ENCODE measurements at regions not wholly inside any gene's neighbourhood (a gene's known extent, or its start where the extent isn't known, plus 50 kb on each side); places are given as distances from the start of the nearest gene placed in this dataset.

DNA sequence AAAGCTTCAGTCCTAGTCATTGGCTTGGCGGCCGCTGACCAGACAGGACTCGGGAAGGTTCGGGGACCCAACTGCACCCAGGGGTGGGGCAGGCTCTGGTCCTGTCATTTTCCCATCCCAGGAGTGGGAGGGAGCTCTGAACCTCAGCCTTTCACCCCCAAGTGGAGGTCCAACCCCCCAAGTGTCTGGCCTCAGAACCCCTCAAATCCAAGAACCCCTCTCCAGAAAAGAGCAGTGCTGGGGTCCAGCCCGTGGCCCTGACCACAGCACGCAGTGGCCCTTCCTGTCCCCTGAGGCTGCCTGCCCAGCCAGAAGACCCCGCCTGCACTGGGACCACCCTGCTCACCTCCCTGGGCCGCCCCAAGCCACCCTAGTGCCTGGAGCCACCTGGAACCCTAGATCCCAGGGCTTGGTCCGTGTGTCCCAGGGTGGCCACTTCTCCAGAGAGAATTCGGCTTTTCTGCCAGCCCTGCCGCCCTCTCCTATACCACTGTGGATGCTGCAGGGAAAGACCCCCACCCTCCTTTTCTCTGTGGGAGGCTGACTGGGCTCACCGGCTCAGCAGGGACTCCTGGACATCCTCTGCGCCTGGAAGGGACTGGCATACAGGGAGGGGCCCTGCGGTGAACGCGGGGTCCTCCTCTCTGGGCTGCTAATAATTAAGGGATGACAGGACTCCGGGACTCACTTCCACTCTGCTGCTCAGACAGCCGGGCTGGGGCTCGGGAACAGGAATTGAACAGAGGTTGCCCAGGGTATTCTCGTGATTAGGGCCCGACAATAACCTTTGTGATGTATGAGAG is 326.9 kb upstream of the SFSWAP start:
- Histone ChIP-seq H3K27me3 (ENCODE audit: insufficient read depth, poor library complexity, severe bottlenecking) (no peaks in the 10 kb centered on the region), H3K27ac (replicated peaks) (no peak overlapping the region), H3K4me3 (replicated peaks; ENCODE audit: insufficient read depth, low read length) (no peak overlapping the region)
- no peak for DNase-seq (ENCODE audit: low read depth in 1 of 2, low spot score in 1 of 2)
- TF ChIP-seq, protein P1, sequence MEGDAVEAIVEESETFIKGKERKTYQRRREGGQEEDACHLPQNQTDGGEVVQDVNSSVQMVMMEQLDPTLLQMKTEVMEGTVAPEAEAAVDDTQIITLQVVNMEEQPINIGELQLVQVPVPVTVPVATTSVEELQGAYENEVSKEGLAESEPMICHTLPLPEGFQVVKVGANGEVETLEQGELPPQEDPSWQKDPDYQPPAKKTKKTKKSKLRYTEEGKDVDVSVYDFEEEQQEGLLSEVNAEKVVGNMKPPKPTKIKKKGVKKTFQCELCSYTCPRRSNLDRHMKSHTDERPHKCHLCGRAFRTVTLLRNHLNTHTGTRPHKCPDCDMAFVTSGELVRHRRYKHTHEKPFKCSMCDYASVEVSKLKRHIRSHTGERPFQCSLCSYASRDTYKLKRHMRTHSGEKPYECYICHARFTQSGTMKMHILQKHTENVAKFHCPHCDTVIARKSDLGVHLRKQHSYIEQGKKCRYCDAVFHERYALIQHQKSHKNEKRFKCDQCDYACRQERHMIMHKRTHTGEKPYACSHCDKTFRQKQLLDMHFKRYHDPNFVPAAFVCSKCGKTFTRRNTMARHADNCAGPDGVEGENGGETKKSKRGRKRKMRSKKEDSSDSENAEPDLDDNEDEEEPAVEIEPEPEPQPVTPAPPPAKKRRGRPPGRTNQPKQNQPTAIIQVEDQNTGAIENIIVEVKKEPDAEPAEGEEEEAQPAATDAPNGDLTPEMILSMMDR (IDR thresholded peaks at IDR 0.05; ENCODE audit: insufficient read depth, low read length), result no peak
- TF ChIP-seq, protein P2, sequence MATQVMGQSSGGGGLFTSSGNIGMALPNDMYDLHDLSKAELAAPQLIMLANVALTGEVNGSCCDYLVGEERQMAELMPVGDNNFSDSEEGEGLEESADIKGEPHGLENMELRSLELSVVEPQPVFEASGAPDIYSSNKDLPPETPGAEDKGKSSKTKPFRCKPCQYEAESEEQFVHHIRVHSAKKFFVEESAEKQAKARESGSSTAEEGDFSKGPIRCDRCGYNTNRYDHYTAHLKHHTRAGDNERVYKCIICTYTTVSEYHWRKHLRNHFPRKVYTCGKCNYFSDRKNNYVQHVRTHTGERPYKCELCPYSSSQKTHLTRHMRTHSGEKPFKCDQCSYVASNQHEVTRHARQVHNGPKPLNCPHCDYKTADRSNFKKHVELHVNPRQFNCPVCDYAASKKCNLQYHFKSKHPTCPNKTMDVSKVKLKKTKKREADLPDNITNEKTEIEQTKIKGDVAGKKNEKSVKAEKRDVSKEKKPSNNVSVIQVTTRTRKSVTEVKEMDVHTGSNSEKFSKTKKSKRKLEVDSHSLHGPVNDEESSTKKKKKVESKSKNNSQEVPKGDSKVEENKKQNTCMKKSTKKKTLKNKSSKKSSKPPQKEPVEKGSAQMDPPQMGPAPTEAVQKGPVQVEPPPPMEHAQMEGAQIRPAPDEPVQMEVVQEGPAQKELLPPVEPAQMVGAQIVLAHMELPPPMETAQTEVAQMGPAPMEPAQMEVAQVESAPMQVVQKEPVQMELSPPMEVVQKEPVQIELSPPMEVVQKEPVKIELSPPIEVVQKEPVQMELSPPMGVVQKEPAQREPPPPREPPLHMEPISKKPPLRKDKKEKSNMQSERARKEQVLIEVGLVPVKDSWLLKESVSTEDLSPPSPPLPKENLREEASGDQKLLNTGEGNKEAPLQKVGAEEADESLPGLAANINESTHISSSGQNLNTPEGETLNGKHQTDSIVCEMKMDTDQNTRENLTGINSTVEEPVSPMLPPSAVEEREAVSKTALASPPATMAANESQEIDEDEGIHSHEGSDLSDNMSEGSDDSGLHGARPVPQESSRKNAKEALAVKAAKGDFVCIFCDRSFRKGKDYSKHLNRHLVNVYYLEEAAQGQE (IDR thresholded peaks at IDR 0.05; ENCODE audit: insufficient replicate concordance, low read depth), result no peak
- TF ChIP-seq SPI1 (IDR thresholded peaks at IDR 0.05; ENCODE audit: borderline replicate concordance, low read depth) (no peak), POLR2AphosphoS5 (IDR thresholded peaks at IDR 0.05; ENCODE audit: low read depth) (no peak), GABPA (IDR thresholded peaks at IDR 0.05; ENCODE audit: low read depth) (no peak)

DNA sequence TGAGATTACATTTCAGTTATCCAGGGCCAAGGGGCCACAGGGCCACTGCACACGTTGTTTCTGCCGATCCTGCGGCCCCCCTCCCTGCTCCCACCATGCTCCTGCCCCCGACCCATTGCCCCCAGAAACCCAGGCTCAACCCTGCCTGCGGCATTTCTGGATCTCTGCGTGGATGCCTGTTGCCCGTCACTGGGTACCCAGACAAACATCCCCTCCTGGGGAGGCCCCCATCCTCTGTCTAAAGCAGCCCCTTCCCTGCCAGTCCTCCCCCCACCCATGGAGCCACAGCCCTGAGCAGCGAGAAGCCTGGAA is 326.4 kb upstream of the SFSWAP start:
- no peak for TF ChIP-seq SPI1 (IDR thresholded peaks at IDR 0.05; ENCODE audit: borderline replicate concordance, low read depth)
- TF ChIP-seq, protein P2 (IDR thresholded peaks at IDR 0.05; ENCODE audit: insufficient replicate concordance, low read depth), result no peak
- TF ChIP-seq POLR2AphosphoS5 (IDR thresholded peaks at IDR 0.05; ENCODE audit: low read depth), result no peak
- TF ChIP-seq GABPA (IDR thresholded peaks at IDR 0.05; ENCODE audit: low read depth), result no peak
- TF ChIP-seq, protein P1 (IDR thresholded peaks at IDR 0.05; ENCODE audit: insufficient read depth, low read length), result no peak
- Histone ChIP-seq H3K4me3 (replicated peaks; ENCODE audit: insufficient read depth, low read length) (no peak overlapping the region), H3K27me3 (ENCODE audit: insufficient read depth, poor library complexity, severe bottlenecking) (no peaks in the 10 kb centered on the region), H3K27ac (replicated peaks) (no peak overlapping the region)
- no peak for DNase-seq (ENCODE audit: low read depth in 1 of 2, low spot score in 1 of 2)

DNA sequence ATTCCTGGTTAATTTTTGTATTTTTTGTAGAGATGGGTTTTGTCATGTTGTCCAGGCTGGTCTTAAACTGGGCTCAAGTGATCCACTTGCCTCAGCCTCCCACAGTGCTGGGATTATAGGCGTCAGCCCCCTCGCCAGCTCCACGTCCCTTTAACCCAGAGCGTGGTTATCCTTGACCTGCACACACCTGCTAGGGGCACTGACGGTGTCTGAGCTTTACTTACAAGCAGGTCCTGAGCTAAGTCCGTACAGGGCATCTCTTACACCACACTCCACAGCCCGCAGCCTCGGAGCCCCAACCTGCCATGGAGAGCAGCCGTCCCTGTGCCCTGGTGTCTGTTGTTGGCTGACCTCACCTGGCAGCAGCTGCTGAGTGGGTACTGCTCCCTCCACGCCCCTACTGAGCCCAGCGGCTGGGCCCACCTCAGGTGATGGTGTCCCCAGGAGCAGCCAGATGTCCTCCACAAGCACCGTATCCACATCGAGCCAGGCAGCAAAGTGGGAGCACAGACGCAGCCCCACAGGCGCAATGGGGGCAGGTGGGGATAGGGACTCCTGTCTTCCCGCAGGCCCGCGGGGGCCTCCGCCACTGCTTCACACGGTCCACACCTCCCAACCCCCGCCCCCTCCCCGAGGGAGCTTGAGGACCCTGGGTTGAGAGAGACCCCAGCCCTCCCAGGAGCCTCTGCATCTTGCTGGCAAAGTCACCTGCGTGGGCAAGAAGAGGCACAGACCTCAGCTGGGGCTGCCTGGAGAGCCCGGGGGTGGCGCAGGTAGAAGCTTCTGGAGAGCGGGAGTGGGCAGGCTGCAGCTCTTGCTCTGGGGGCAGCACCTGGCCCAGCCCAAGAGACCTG is 325.4 kb upstream of the SFSWAP start:
- no peak for DNase-seq (ENCODE audit: low read depth in 1 of 2, low spot score in 1 of 2)
- Histone ChIP-seq H3K27me3 (ENCODE audit: insufficient read depth, poor library complexity, severe bottlenecking) (no peaks in the 10 kb centered on the region), H3K27ac (replicated peaks) (no peak overlapping the region), H3K4me3 (replicated peaks; ENCODE audit: insufficient read depth, low read length) (no peak overlapping the region)
- TF ChIP-seq GABPA (IDR thresholded peaks at IDR 0.05; ENCODE audit: low read depth) (no peak), SPI1 (IDR thresholded peaks at IDR 0.05; ENCODE audit: borderline replicate concordance, low read depth) (no peak), POLR2AphosphoS5 (IDR thresholded peaks at IDR 0.05; ENCODE audit: low read depth) (no peak)
- TF ChIP-seq, protein P2 (IDR thresholded peaks at IDR 0.05; ENCODE audit: insufficient replicate concordance, low read depth), result no peak
- TF ChIP-seq, protein P1 (IDR thresholded peaks at IDR 0.05; ENCODE audit: insufficient read depth, low read length), result no peak
